Upper lobe of left lung (tissue), 6 donors: ENCODE measurements at regions not wholly inside any gene's neighbourhood (a gene's known extent, or its start where the extent isn't known, plus 50 kb on each side); places are given as distances from the start of the nearest gene placed in this dataset.

ENCODE experiments used
- ATAC-seq, 2 donors: fragments of 200-7000 bp; cut with Tn5 transposase; one replicate each; pipeline ENCODE4 v1.9.1; 2022; ENCODE audit warnings: mild to moderate bottlenecking in 2 of 2, moderate library complexity in 2 of 2; ENCODE audit not compliant: low FRiP score in 2 of 2
- DNase-seq, 2 donors: peaks; one replicate each; pipeline ENCODE4 v3.0.0-alpha.2; 2019 to 2020
- H3K27ac ChIP-seq, 4 donors: fragments of 200-600 bp; sonication (generic); one replicate each; pipeline ENCODE4 v1.5.1; 2016 to 2019
- H3K27me3 ChIP-seq, 4 donors: fragments of 200-600 bp; sonication (generic); one replicate each; pipeline ENCODE4 v1.5.1; 2017 to 2019
- H3K36me3 ChIP-seq, 4 donors: fragments of 200-600 bp; sonication (generic); one replicate each; pipeline ENCODE4 v1.5.1; 2016 to 2019
- H3K4me1 ChIP-seq, 4 donors: fragments of 200-600 bp; sonication (generic); one replicate each; pipeline ENCODE4 v1.5.1; 2018 to 2019
- H3K4me3 ChIP-seq, 4 donors: fragments of 200-600 bp; sonication (generic); one replicate each; pipeline ENCODE4 v1.5.1; 2017 to 2019; ENCODE audit warnings: mild to moderate bottlenecking in 2 of 4, moderate library complexity in 1 of 4
- H3K9me3 ChIP-seq, 4 donors: fragments of 200-600 bp; sonication (generic); one replicate each; pipeline ENCODE4 v1.5.1; 2018 to 2019
- CTCF ChIP-seq, 6 experiments: fragments of 450-650 bp in 4 of 6; fragments of 200-600 bp in 2 of 6; sonication (generic) in 2 of 6; IDR thresholded peaks; one replicate each; pipeline ENCODE4 v1.5.1; 2016 to 2019; ENCODE audit warnings: antibody characterized with exemption in 6 of 6
- EP300 ChIP-seq, 4 donors: sonication (generic); formaldehyde crosslinking; IDR thresholded peaks; one replicate each; pipeline ENCODE4 v1.5.1; 2017; ENCODE audit warnings: antibody characterized with exemption in 4 of 4, control low read depth in 2 of 4
- POLR2A ChIP-seq, 4 donors: fragments of 450-650 bp; IDR thresholded peaks; one replicate each; pipeline ENCODE4 v1.5.1; 2016 to 2017; ENCODE audit warnings: antibody characterized with exemption in 4 of 4, mild to moderate bottlenecking in 2 of 4
- POLR2AphosphoS5 ChIP-seq, 2 donors: sonication (generic); formaldehyde crosslinking; IDR thresholded peaks; one replicate each; pipeline ENCODE4 v1.5.1; 2017; ENCODE audit warnings: antibody characterized with exemption in 2 of 2
- WGBS, 2 donors: methylation state at CpG; one replicate each; pipeline ENCODE4 v1.1.5; 2017 to 2018; 5-methylcytosine and 5-hydroxymethylcytosine counted together
- donor health status: DM: no; HTN: no; CAD: no; lungs with moderate emphysema.
- donor health status: DM: no; HTN: yes; CAD: no; lungs with severe emphysema.

- no peak for DNase-seq
- Histone ChIP-seq H3K36me3 (no peaks in the 10 kb centered on the region), H3K4me1 (no peaks in the 10 kb centered on the region), H3K9me3 (no peaks in the 10 kb centered on the region), H3K4me3 (no peak overlapping the region), H3K27ac (no peak overlapping the region), H3K27me3 (no peaks in the 10 kb centered on the region)
- ATAC-seq = no peak
- 88 to 90% methylated on average over 4 of the region's 4 CpGs for WGBS, 2 donors
- TF ChIP-seq POLR2A (IDR thresholded peaks at IDR 0.05) (no peak), POLR2AphosphoS5 (IDR thresholded peaks at IDR 0.05) (no peak), CTCF (IDR thresholded peaks at IDR 0.05) (no peak), EP300 (IDR thresholded peaks at IDR 0.05) (no peak)
These were observed 72.9 kb upstream of the CDC42BPA start for GRCh38 chr1:227391211-227391610.

GRCh38 chr1:227390525-227390924 lies 72.2 kb upstream of the CDC42BPA start:
- H3K4me3 ChIP-seq = no peak overlapping the region
- ATAC-seq (no peak), DNase-seq (no peak)
- no peak overlapping the region for H3K27ac ChIP-seq
- no peaks in the 10 kb centered on the region for H3K36me3 ChIP-seq
- WGBS, 2 donors = 74 to 76% methylated on average over 2 of the region's 2 CpGs
- H3K9me3 ChIP-seq = no peaks in the 10 kb centered on the region
- H3K4me1 ChIP-seq = no peaks in the 10 kb centered on the region
- no peaks in the 10 kb centered on the region for H3K27me3 ChIP-seq
- TF ChIP-seq EP300 (IDR thresholded peaks at IDR 0.05) (no peak), POLR2AphosphoS5 (IDR thresholded peaks at IDR 0.05) (no peak), CTCF (IDR thresholded peaks at IDR 0.05) (no peak), POLR2A (IDR thresholded peaks at IDR 0.05) (no peak)

- H3K4me3 ChIP-seq = no peak overlapping the region
- no peaks in the 10 kb centered on the region for H3K4me1 ChIP-seq
- H3K27me3 ChIP-seq = no peaks in the 10 kb centered on the region
- ATAC-seq (no peak), DNase-seq (no peak)
- 58 to 72% methylated on average over 4 of the region's 4 CpGs for WGBS, 2 donors
- TF ChIP-seq POLR2AphosphoS5 (IDR thresholded peaks at IDR 0.05) (no peak), CTCF (IDR thresholded peaks at IDR 0.05) (no peak), POLR2A (IDR thresholded peaks at IDR 0.05) (no peak), EP300 (IDR thresholded peaks at IDR 0.05) (no peak)
- no peaks in the 10 kb centered on the region for H3K9me3 ChIP-seq
- H3K27ac ChIP-seq = no peak overlapping the region
- no peaks in the 10 kb centered on the region for H3K36me3 ChIP-seq
These were observed 70.2 kb upstream of the CDC42BPA start for GRCh38 chr1:227388214-227389168.

GRCh38 chr1:227379555-227379892 lies 61.2 kb upstream of the CDC42BPA start:
- TF ChIP-seq POLR2AphosphoS5 (IDR thresholded peaks at IDR 0.05) (no peak), EP300 (IDR thresholded peaks at IDR 0.05) (no peak), POLR2A (IDR thresholded peaks at IDR 0.05) (no peak), CTCF (IDR thresholded peaks at IDR 0.05) (no peak)
- no peaks in the 10 kb centered on the region for H3K36me3 ChIP-seq
- no peaks in the 10 kb centered on the region for H3K4me1 ChIP-seq
- no peaks in the 10 kb centered on the region for H3K9me3 ChIP-seq
- H3K4me3 ChIP-seq = no peak overlapping the region
- H3K27ac ChIP-seq = no peak overlapping the region
- WGBS, 2 donors = 91 to 95% methylated on average over 6 of the region's 6 CpGs
- DNase-seq (no peak), ATAC-seq (no peak)
- H3K27me3 ChIP-seq = no peaks in the 10 kb centered on the region
